Kidney epithelial cell (primary cell): ENCODE measurements at regions not wholly inside any gene's neighbourhood (a gene's known extent, or its start where the extent isn't known, plus 50 kb on each side); places are given as distances from the start of the nearest gene placed in this dataset.

Experiments
- DNase-seq: peaks from one replicate; pipeline ENCODE4 v3.0.0-alpha.2; 2010; ENCODE audit warnings: low read depth
- H3K27me3 ChIP-seq: 2 replicates; pipeline ENCODE4 v1.6.0; 2011; ENCODE audit warnings: low read length; ENCODE audit not compliant: control insufficient read depth, insufficient read depth
- H3K36me3 ChIP-seq: 2 replicates; pipeline ENCODE4 v1.5.1; 2011; ENCODE audit warnings: low read length; ENCODE audit not compliant: control insufficient read depth, insufficient read depth
- H3K4me3 ChIP-seq: 2 replicates; pipeline ENCODE4 v1.5.1; 2011; ENCODE audit warnings: low read depth, mild to moderate bottlenecking, control low read depth, low read length
- TF ChIP-seq, protein P1 (sequence below): IDR thresholded peaks from 2 replicates; pipeline ENCODE4 v1.5.1; 2011; ENCODE audit warnings: mild to moderate bottlenecking, moderate library complexity, low read length, control low read depth, inconsistent platforms; ENCODE audit not compliant: insufficient read depth, poor library complexity, severe bottlenecking

DNA sequence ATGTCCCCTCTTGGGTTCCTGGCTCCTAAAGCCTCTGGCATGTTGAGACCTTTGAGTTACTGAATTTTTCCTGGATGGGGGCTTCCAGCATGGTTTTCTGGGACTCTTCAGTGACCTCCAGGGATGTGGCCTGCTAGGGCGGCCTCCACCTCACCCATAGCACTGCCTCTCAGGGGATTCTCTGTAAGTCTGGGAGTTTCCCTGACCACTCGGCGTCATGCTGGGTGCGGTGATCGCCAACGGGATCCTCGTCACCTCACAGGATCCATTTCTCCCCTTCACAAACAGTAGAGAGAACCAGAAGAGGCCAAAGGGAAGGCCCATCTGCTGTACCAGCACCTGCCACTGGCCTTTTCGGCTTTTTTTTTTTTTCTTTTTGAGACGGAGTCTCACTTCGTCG is 84.3 kb downstream of the NPTX2 start:
- Histone ChIP-seq H3K36me3 (no peaks in the 10 kb centered on the region), H3K4me3 (no peak overlapping the region), H3K27me3 (no peaks in the 10 kb centered on the region)
- DNase-seq, result no peak
- TF ChIP-seq, protein P1, sequence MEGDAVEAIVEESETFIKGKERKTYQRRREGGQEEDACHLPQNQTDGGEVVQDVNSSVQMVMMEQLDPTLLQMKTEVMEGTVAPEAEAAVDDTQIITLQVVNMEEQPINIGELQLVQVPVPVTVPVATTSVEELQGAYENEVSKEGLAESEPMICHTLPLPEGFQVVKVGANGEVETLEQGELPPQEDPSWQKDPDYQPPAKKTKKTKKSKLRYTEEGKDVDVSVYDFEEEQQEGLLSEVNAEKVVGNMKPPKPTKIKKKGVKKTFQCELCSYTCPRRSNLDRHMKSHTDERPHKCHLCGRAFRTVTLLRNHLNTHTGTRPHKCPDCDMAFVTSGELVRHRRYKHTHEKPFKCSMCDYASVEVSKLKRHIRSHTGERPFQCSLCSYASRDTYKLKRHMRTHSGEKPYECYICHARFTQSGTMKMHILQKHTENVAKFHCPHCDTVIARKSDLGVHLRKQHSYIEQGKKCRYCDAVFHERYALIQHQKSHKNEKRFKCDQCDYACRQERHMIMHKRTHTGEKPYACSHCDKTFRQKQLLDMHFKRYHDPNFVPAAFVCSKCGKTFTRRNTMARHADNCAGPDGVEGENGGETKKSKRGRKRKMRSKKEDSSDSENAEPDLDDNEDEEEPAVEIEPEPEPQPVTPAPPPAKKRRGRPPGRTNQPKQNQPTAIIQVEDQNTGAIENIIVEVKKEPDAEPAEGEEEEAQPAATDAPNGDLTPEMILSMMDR, result no peak

DNA sequence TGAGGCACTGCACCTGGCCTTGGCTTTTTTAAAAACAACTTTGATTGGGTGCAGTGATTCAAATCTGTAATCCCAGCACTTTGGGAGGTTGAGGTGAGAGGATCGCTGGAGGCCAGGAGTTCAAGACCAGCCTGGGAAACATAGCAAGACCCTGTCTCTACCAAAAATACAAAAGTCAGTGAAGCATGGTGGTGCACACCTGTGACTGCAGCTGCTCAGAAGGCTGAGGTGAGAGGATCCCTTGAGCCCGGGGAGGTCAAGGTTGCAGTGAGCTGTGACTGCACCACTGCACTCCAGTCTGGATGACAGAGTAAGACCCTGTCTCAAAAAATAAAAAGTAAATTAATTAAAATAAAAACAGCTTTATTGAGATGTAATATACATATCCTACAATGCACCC is 84.9 kb downstream of the NPTX2 start:
- TF ChIP-seq, protein P1, result no peak
- DNase-seq, result no peak
- Histone ChIP-seq H3K36me3 (no peaks in the 10 kb centered on the region), H3K27me3 (no peaks in the 10 kb centered on the region), H3K4me3 (no peak overlapping the region)

- no peak for DNase-seq
- Histone ChIP-seq H3K36me3 (no peaks in the 10 kb centered on the region), H3K27me3 (no peaks in the 10 kb centered on the region), H3K4me3 (no peak overlapping the region)
- TF ChIP-seq, protein P1, result no peak
Observed at GRCh38 chr7:98703916-98704315, 86.8 kb downstream of the NPTX2 start.

GRCh38 chr7:98705626-98706025 is 88.5 kb downstream of the NPTX2 start:
- Histone ChIP-seq H3K27me3 (no peaks in the 10 kb centered on the region), H3K4me3 (no peak overlapping the region), H3K36me3 (no peaks in the 10 kb centered on the region)
- TF ChIP-seq, protein P1, result no peak
- DNase-seq, result no peak

- no peak overlapping the region for H3K4me3 ChIP-seq
- TF ChIP-seq, protein P1, result no peak
- DNase-seq, result no peak
- H3K27me3 ChIP-seq, result no peaks in the 10 kb centered on the region
- no peaks in the 10 kb centered on the region for H3K36me3 ChIP-seq
Observed at GRCh38 chr7:98707076-98707475, 90.0 kb downstream of the NPTX2 start.

- Histone ChIP-seq H3K4me3 (no peak overlapping the region), H3K36me3 (no peaks in the 10 kb centered on the region), H3K27me3 (no peaks in the 10 kb centered on the region)
- no peak for DNase-seq
- TF ChIP-seq, protein P1, result no peak
Observed at GRCh38 chr7:98711945-98712344, 94.9 kb downstream of the NPTX2 start.
